Fibroblast of peridontal ligament (primary cell): ENCODE measurements at regions not wholly inside any gene's neighbourhood (a gene's known extent, or its start where the extent isn't known, plus 50 kb on each side); places are given as distances from the start of the nearest gene placed in this dataset.
"Not testable (repeated sequence)": the region's sequence is repeated elsewhere in the genome, so short reads cannot be mapped to it uniquely, and the experiment has no call there.

ENCODE experiments used
- DNase-seq: peaks from one replicate; pipeline ENCODE4 v3.0.0-alpha.2; 2010; ENCODE audit errors: extremely low read depth

GRCh38 chr17:71004413-71004812 is 835.1 kb downstream of the KCNJ2 start:
- DNase-seq: no peak

DNA sequence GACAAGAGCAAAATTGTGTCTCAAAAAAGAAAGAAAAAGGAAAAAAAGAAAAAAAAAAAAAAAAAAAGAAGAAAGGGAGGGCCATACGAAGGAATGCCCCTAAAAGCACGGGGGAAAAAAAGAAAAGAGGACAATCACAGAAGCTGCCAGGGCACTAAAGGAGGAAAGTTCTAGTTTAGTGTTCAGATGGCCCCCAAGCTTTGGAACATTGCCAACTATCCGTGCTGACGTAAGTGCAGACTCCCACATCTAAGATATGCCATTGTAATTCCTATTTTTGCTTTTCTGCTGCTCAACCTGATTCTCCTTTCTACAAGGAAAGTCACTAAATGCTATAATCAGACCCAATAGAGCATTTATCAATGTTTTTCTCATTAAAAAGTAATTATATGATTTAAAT is 842.1 kb downstream of the KCNJ2 start:
- DNase-seq: no peak

- no peak for DNase-seq
These were observed 850.4 kb downstream of the KCNJ2 start for GRCh38 chr17:71019699-71020098.

- no peak for DNase-seq
These were observed 853.4 kb downstream of the KCNJ2 start for GRCh38 chr17:71022758-71023157.

- no peak for DNase-seq
These were observed 854.1 kb downstream of the KCNJ2 start for GRCh38 chr17:71023249-71024030.

DNA sequence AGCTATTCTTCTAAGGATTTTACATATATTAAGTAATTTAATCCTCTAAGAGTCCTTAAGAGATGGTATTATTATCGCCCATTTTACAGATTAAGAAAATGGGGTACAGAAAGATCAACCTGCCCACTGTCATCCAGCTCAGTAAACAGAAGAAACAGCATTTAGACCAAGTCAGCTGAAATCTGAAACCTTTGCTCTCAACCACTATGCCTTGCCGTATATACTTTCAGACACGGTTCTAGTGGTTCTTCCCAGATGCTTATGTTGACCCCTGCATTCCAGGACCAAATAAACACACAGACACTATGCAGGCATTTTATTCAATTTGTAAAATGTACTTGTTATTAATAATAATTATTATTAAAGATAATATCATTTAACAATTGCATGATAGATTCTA is 854.8 kb downstream of the KCNJ2 start:
- DNase-seq: no peak

DNA sequence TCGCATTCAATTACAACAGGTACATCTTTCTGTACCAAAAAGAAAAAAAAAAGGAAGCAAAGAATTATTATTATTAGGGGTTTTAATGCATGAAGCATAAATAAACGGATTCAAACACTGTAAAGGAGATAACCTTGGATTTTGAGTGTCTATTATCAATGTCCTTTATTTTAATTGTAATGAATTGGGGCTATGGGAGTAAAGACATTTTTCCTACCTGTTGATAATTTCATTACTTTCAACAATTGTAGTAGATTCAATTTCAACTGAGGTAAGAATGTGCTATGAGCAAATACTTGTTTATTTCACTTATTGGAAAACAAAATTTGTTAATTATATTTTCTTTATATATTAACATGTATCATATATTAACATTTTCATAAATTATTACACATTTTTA is 855.6 kb downstream of the KCNJ2 start:
- no peak for DNase-seq

- DNase-seq: no peak
These were observed 859.9 kb downstream of the KCNJ2 start for GRCh38 chr17:71029246-71029645.

GRCh38 chr17:71031286-71031685 is 862.0 kb downstream of the KCNJ2 start:
- DNase-seq: not testable (repeated sequence)

DNA sequence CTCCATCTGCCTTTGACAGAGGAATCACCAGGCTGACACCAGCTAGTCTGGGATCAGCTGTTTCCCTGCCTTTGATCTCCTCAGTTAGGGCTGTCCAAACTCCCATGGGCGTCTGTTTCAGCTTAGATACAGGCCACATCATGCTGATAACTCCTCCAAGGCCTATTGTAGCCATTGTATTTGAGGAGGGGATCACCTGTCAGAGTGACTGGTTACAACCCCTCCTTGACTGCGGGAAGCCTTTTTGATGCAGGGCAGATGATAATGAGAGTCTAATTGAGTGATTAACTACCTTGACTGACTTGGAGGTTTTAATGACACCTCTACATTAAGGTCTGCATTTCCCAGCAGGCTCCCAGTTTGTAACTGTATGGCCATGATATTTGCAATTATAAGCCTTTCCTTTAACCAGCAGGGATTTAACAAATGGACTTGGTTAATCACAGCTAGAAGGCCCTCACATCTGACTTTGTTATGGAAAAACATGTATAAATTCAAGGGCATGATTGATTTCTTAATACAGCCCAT is 863.5 kb downstream of the KCNJ2 start:
- no peak for DNase-seq

DNA sequence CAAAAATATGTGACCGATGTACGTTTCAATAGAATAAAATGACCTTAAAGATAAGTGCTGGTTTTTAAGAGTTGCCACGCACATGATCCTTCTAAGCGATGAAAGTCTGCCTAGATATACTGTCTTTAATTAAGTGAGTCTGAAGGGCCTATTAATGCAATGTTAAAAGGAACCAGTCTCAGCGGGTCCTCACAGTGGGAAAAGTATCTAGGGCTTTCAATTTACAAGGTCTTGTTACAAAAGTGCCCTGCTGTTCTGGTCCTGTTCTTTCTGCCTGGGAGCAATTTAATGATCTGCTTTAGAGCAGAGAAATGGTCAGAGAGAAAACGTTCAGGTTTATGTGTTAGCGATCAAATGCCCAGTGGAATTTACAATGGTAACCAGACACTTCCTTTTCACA is 864.0 kb downstream of the KCNJ2 start:
- no peak for DNase-seq

GRCh38 chr17:71035226-71035625 is 865.9 kb downstream of the KCNJ2 start:
- no peak for DNase-seq

- no peak for DNase-seq
These were observed 868.1 kb downstream of the KCNJ2 start for GRCh38 chr17:71037386-71037785.

DNA sequence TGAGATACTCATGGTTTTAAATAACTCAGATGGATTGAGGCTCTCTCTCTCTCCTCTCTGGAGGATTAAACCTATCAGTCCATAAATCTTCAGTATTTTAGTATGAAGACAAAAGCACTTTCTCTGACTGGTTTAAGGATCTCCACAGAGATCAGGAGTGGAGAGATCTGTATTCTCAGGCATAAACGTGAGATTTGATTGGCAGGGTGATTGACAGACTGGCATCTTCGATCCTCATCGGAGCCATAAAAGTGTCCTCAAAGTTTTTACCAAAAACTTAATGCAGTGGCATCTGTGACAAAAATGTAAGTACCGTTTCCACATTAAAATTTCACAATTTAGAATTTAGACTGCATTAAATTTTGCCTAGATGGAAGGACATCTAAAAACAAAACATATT is 870.1 kb downstream of the KCNJ2 start:
- DNase-seq: no peak

DNA sequence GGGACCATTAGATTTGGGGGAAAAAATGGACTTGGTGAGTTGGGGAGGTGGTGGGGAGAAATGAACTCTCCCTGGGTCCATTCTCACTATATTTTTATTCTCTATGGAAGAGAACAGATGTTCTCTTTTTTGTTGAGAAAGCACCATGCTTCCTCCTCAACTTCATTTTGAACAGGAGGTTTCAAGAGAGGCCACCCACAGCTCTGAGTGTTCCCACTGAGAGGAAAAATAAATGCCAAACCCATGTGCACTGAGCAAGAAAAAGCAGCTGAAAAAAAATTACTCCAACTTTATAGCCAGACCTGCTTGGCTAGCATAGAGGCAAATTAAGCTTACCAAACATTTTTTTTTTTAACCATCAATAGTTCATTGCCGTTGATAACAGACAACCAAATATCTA is 883.6 kb downstream of the KCNJ2 start:
- no peak for DNase-seq

DNA sequence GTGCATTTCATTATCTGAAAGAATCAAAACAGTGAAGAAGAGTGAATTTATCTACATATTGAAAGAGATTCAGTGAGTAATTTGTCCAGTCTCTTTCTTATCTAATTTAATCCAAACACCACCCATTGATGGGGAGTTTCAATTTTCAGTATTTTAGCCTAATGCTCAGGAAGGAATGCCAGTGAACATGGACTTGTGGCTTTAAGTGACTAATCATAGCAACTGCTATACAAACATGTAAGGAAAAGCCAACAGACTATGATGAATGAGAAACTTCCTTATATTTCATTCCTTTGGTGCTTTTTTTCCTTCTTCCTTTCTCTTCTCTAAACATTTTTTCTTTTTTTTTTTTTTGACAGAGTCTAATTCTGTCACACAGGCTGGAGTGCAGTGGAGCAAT is 885.8 kb downstream of the KCNJ2 start:
- DNase-seq: peak; percentile 2

- DNase-seq: peak; percentile 8
These were observed 888.1 kb downstream of the KCNJ2 start for GRCh38 chr17:71057448-71057847.

DNA sequence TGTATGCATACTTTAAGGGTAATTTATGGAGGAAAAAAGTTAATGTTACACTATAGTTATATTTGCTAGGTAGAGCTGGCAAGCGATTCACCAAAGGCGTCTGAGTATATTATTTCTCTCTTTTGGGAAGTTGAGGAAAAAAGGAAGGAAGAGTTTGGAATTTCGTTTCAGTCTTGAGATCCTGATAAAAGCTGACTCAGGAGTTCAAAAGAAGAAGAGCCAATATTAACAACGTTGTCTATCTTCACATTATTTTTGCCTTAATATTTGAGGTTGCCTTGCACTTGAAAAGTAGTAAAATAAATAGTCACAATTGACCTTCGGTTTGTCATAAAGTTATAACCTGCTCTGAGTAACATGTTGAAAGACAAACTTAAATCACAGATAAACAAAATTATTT is 888.6 kb downstream of the KCNJ2 start:
- no peak for DNase-seq

DNA sequence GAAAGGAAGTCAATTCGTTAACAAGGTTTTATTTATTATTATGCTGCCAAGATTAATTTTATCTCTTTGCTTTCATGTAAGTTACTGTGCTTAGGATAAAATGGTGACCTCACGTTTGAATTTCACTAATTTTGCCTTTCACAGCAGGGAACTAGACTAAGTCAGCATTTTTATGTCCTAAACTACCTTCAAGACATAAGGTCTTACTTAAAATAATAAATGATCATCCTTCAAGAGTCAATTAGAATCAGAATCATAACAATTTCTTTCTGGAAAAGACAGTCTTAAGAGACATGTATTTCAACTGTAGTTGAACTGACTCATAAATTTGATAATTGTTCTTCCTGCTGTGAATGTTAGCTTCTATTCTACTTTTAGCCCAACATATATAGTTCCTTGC is 893.8 kb downstream of the KCNJ2 start:
- no peak for DNase-seq

DNA sequence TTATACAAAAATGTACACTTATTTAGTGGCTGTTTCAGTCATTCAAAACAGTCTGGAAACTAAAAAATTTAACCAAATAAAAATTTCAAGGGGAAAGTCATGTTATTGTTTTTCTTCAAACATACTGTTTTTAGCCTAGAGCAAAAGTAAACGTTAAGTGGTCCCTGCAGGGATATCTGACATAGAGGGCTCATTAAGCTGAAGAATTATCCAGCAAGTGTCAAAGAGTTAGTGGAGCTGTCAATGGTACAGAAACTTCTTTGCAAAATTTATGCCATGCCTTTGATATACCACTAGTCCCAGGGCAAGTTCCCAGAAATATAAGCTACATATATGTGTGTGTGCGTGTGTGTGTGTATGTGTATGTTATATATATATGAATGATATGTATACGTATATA is 894.2 kb downstream of the KCNJ2 start:
- DNase-seq: no peak

DNA sequence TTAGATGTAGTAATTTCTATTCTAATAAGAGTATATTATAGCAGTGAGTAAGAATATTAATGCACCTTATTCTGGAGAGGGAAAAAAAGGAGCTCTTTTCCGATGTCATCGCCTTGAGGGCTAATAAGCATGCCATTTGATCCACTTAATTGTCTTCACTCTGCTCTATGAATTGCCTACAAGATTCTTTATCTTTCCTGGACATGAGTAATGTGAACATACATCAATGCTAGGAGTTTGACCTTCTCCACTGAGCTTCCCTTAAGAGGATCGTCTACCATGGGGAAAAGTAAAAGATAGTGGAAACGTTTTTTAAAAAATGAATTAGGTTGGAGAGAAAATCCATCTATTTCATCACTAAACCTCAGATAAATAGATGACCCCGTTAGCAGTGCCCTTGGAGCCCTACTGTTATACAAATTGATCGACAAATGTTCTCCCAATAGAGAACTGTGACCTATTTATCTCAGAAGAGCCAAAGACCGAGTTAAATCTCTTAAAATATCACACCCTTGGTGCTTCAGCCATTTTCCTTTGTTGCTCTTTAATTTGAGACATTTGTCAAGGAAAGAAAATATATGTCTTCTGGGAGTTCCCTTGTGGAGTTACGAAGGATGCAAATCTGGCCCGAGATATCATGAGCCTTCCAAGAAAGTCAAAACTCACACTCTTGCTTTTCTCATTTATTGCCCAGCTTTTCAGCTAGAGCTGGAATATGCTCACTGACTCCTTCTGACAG is 898.5 kb downstream of the KCNJ2 start:
- no peak for DNase-seq

DNA sequence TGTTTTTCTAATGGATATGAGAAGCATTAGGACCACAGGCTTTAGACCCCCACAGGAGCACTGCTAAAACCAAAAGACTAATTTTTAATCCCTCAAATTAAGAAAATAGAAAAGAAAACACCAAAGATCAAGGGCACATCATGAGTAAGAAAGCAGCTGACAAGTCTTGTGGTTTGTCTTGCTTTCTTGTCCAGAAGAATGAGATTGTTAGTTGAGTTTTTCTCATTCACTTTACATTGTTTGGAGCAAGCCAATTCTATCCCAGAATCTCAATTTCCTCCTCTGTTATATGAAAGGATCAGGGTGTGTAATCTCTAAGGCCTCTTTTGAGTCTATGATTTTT is 899.0 kb downstream of the KCNJ2 start:
- DNase-seq: peak; percentile 40

DNA sequence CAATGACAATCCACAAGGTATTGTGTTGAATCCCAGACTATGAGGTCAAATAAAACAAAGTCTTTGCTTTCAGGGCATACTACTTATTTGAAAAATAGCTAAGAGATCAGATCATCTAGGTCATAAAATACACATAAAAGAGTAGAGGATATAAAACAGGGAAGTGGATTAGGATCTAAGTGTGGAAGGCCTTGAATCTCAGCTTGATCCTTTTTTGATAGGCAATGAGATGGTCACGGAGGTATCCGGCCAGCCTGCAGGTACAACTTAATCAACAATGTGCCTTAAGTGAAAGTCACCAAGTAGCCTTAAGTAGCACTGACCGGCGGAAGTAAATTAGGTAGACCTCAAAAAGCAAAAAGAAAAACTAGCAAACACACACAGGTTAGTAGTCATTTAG is 901.7 kb downstream of the KCNJ2 start:
- DNase-seq: no peak
